ENCODE measurements at regions not wholly inside any gene's neighbourhood (a gene's known extent, or its start where the extent isn't known, plus 50 kb on each side); places are given as distances from the start of the nearest gene placed in this dataset.

DNA sequence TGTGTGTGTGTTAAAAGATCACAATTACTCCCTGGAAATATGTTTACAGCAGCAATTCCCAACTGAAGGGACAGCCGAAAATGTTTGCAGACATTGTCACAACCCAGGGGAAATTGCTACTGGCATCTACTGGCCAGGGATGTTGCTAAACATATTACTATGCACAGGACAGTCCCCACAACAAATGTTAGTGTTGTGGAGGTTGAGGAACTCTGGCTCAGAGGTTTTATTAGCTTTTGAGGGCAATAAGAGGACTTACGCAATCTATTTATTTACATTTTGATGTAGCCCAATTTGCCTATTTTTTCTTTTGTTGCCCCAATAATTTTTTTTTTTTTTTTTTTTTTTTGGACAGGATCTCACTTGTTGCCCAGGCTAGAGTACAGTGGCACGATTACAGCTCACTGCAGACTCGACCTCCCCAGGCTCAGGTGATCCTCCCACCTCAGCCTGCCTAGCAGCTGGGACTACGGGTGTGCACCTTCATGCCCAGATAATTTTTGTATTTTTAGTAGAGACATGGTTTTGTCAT lies 154.1 kb downstream of the RPS12 start:
- TF ChIP-seq ELF1 (IDR thresholded peaks at IDR 0.05) (no peak), YY1 (IDR thresholded peaks at IDR 0.05; ENCODE audit: low read depth) (no peak), SMC3 (IDR thresholded peaks at IDR 0.05; ENCODE audit: low read depth, low read length) (no peak), RAD21 (IDR thresholded peaks at IDR 0.05; ENCODE audit: low read length) (no peak), TAF1 (IDR thresholded peaks at IDR 0.05; ENCODE audit: borderline replicate concordance, low read depth, low read length) (no peak)
- TF ChIP-seq, protein P1, sequence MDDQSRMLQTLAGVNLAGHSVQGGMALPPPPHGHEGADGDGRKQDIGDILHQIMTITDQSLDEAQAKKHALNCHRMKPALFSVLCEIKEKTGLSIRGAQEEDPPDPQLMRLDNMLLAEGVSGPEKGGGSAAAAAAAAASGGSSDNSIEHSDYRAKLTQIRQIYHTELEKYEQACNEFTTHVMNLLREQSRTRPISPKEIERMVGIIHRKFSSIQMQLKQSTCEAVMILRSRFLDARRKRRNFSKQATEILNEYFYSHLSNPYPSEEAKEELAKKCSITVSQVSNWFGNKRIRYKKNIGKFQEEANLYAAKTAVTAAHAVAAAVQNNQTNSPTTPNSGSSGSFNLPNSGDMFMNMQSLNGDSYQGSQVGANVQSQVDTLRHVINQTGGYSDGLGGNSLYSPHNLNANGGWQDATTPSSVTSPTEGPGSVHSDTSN (IDR thresholded peaks at IDR 0.05): no peak
- TF ChIP-seq, protein P2, sequence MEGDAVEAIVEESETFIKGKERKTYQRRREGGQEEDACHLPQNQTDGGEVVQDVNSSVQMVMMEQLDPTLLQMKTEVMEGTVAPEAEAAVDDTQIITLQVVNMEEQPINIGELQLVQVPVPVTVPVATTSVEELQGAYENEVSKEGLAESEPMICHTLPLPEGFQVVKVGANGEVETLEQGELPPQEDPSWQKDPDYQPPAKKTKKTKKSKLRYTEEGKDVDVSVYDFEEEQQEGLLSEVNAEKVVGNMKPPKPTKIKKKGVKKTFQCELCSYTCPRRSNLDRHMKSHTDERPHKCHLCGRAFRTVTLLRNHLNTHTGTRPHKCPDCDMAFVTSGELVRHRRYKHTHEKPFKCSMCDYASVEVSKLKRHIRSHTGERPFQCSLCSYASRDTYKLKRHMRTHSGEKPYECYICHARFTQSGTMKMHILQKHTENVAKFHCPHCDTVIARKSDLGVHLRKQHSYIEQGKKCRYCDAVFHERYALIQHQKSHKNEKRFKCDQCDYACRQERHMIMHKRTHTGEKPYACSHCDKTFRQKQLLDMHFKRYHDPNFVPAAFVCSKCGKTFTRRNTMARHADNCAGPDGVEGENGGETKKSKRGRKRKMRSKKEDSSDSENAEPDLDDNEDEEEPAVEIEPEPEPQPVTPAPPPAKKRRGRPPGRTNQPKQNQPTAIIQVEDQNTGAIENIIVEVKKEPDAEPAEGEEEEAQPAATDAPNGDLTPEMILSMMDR (IDR thresholded peaks at IDR 0.05): no peak

All from SK-N-SH (cell line).